ENCODE measurements at regions not wholly inside any gene's neighbourhood (a gene's known extent, or its start where the extent isn't known, plus 50 kb on each side); places are given as distances from the start of the nearest gene placed in this dataset.

DNA sequence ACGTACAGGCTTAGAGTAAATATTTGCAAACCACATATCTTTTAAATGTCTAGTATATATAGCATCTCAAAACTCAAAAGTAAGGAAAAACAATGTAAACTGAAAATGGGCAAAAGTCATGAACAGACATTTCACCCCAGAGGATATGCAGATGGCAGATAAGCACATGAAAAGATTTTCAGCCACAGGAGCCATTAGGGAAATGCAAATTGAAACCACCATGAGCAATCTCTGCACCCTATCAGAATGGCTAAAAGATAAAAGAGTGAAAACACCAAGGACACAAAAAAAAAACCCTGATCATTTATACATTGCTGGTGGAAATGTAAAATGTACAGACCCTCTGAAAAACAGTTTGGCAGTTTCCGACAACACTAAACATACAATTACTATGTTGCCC lies 292.7 kb downstream of the ZNF516 start:
- DNase-seq (ENCODE audit: low spot score), result no peak

DNA sequence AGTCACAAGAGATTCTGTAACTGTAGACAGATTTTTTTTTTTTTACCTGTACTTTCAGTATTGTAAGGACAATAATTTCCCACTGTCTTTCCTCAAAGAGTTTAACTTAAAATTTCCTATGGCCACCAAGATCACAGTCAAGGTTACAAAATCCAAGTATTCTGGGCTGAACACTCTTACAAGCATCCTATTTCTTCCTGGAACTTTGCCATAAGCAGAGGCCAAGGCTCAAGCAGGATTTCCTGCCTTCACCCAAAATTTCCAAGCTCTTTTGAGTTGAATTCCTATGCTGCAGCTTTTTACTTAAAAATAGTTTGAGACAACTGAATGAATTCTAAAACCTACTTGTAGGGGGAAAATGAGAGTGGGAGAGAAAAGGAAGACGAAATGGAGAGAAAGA lies 299.4 kb downstream of the ZNF516 start:
- no peak for DNase-seq (ENCODE audit: low spot score)

DNA sequence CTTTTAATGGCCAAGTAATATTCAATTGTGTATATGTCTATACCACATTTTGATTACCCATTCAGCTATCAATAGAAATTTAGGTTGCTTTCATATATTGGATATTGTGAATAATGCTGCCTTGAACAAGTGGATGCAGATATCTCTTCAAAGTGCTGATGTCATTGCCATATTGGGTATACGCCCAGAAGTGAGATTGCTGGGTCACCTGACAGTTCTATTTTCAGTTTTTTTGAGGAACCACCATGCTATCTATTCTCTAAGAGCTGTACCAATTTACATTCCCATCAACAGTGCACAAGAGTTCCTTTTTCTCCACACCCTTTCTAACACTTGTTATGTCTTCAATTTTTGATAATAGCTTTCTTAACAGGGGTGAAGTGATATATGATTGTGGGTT lies 306.9 kb downstream of the ZNF516 start:
- no peak for DNase-seq (ENCODE audit: low spot score)

DNA sequence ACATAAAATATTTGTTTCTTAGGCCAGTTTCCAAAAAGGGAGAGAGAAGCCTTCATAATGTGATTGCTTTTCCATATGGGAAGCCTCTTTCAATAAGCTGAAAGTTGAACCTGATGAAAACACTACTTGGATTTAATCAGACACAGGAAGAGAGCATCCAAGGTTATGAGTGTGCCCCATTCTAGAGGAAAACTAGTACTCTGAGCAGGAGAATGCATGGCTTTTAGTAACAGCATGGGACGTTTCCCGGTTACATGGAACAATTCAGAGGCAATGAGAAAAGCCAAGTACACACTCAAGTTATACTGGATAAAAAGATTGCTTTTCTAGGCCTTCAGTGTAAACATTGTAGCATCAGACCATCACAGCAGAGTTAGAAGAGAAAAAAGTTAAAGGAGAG lies 315.8 kb downstream of the ZNF516 start:
- DNase-seq (ENCODE audit: low spot score), result no peak

DNA sequence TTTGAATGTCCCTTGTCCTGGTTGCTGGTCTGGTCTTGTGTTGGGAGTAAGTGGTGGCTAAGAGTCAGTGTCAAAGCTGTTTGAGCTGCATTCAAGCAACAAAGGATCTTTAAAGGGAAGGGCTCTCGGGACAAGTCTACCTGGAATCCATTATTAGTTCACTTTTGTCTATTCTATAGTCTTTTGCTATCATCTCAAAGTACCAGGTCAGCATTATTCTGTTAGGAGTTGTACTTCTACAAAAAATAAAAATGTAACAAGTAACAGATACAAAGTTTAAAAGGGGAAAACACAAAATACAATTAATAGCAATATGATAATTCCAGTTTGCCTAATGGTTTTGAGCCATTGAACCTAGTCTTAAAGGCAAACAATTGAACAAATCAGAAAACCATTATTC lies 317.9 kb downstream of the ZNF516 start:
- DNase-seq (ENCODE audit: low spot score), result no peak

DNA sequence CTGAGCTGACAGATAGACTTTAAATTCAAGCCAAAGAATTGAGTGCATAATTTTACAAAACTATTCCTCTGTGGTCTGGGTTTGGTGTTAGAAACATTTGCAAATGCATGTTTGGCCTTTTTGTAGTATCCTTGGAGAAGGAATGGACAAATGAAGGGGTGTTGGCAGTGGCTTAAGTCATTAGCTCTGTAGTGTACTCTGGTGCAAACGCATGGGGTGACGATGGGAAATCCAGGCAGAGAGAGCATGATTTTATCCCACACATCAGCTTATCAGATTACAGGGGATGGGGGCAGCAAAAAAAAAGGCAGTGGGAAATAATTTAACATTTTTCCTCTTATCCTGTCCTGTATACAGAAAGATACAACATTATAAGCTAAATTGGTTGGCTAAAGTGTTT lies 320.6 kb downstream of the ZNF516 start:
- no peak for DNase-seq (ENCODE audit: low spot score)

DNA sequence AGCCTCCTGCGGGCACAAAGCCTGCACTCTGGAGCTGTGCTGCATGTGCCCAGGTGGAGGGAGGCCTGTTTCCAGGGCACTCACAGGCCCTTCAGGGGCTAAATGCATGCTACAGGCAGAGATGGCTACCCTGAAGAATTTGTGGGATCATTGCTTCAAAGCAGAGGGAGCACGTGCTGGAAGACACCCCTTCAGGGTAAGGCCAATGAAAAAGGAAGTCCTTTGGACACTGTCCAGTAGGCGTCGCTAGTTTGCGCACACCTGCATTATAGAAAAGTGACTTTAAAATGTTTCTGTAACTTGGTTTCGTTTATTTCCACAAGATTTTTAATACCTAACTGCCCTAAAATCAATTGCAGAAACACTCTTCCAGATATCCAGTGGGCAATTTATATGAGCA lies 325.3 kb downstream of the ZNF516 start:
- no peak for DNase-seq (ENCODE audit: low spot score)

DNA sequence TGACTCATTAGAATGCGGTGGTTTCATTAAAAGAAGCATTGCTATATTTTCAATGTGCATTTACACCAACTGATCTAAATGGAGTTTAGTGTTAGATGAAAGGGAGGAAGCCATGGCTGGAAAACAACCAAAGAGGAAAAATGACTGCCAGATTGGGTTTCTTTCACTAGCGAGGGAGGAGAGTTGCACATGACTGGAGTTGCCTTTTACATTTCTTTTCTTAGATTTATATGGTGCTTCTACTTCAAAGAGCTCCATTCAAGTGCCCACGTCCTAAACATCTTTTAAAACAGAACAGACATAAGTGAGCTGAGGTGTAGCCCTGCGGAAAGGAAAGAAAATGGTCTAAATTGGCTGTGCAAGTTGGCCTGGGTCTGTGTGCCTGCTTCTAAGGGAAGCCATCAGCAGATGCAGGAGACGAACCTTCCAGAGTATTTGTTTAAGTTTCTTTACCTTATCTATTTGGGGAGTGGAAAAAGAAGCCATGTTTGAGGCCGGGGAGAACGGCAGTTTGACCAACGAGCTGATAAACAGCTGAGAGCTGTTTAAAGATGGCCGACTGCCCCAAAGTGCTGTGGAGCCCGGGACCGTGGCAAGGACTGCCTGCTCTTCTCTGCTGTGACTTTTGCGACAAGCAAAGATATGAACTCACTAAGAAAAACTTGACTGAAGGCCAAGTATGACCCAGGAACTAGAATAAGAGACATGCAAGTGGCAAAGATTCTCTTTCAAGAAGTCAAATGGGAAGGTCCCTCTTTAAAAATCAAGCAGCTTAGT lies 327.0 kb downstream of the ZNF516 start:
- no peak for DNase-seq (ENCODE audit: low spot score)

DNA sequence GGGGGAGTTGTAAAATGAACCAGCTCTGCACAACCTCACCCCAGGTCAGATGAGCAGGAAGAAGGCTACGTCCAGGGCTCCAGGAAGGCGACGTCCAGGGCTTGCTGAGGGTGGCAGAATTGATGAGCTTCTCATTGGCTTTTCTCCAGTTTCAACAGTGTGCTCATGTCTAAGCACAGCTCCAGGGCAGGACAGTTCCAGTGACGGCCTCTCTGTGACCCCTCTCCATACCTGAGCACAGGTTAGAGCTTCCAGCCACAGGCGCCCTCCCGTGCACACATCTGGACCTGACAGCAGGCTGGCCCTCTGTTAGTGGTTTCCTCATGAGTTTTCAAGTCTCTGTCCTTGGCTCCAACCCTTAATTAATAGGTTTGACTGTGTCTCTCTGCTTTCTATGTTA lies 327.6 kb downstream of the ZNF516 start:
- DNase-seq (ENCODE audit: low spot score), result no peak

DNA sequence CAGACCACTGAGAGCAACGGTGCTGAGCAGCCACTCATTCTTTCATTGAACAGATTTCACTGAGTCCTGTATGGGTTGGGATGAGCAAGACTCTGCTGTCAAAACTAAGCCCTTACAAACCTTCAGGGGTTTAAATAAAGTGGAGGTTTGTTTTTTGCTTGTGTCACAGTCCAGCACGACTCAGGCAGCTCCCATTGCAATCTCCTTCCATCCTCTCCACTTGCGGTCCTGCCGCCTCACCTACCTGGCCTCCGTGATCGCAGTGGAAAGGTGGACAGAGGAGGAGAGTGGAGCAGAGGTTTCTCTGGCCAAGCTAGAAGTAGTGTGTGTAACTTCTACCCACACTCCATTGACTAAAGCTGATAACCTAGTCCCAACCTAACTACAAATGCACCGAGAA lies 332.2 kb downstream of the ZNF516 start:
- no peak for DNase-seq (ENCODE audit: low spot score)

DNA sequence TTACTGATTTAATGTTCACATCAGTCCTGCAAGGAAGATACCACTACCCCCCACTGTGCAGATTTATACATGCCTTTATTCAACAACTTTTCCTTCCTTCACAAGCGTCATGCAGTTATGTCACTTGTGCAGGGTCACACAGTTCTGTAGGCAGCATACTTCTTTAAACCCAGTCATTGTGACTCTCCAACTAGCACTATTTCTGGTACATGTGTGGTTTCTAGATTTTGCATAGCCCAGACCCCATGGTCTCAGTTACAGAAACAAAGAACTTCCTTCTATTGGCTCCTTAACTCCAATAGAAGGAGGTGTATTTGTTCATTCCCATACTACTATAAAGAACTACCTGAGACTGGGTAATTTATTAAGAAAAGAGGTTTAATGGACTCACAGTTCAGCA lies 333.1 kb downstream of the ZNF516 start:
- no peak for DNase-seq (ENCODE audit: low spot score)

DNA sequence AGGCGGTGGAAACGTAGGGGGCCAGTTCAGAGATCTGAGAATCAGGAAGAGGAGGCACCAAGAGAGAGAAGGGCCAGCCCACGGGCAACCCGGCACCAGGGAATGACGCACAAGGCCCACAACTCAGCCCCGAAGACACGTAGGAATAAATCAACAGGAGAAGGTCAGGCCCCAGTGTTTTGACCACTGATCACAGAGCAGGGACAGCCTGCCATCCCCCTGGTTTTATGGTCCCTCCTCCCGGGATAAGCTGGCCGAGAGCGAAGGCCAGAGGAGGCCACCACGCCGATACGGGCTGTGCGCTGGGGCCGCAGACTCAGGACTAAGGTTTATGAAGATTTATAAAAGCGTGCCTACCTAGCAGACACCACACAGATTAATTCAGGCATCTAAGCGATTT lies 341.4 kb downstream of the ZNF516 start:
- DNase-seq (ENCODE audit: low spot score), result no peak

DNA sequence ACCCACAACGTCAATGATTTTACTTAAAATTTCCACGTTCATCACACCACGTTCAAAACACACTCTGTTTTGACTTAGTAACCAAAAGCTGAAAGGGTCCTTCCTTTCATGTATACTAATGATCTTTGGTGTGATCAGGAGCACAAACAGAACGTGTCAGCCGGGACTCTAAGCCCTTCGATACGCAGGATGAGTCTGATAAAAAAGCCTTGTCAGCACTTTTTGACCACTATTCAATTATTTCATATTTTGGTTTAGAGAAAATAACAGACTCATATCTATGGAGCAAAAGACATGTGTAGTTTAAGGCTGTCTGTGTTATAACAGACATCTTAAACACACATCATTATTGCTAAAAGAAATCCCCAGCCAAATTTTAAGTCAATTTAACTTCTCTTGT lies 345.3 kb downstream of the ZNF516 start:
- no peak for DNase-seq (ENCODE audit: low spot score)

DNA sequence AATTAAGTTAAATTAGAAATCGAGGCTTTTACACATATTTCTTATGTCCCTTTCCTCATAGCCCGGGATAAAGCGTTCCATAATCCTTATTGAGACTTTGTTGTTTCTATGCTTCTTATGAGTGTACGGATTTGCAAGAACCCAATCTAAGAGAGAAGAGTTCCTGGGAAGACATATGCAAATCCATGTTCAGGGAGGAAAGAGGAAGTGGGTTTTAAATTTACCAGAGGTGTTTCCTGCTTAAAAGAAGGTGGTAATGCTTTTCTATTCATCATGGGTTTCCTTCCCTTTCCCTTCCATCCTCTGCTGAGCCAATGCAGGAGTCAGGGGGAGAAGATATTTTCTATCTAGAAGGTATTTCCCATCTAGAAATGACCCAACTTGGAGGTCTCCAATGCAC lies 345.8 kb downstream of the ZNF516 start:
- DNase-seq (ENCODE audit: low spot score), result no peak

DNA sequence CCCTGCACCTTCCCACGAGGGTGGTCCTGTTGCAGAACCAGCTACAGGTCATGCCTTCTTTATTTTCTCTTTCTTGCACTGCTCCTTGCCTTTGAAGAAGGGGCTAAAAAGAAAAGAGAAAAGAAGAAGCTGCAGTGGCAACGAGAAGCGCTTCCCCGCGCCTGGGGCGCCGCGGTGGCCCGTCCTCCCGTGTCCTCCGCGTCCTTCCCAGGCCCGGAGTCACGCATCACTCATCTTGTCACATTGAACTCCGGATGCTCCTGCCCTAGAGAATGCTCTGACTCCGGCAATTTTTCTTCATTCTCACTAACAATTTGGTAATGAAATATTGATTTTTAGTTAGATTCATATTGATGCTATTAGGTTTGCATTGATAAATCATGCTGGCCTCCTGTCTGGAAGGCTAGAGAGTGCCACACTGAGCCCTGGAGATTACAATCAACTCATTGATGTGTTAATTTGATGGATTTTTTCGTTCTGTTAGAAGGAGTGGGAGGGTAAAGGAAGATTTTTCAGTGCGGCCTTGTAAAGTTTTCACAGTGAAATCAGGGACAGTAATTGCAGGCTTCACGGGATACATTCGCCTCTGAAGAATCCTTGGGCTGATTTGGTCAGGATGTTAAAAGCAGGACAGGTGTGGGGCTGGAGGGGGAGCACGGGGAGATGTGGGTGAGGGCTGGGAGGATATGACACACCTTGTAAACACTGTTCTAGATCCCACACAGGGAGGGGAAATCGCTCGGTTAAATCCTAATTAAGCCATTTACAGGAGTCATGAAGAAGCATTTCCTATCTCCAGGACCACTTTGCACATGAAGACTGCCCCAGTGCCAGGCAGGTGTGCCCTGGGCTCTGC lies 349.3 kb downstream of the ZNF516 start:
- DNase-seq (ENCODE audit: low spot score), result no peak

DNA sequence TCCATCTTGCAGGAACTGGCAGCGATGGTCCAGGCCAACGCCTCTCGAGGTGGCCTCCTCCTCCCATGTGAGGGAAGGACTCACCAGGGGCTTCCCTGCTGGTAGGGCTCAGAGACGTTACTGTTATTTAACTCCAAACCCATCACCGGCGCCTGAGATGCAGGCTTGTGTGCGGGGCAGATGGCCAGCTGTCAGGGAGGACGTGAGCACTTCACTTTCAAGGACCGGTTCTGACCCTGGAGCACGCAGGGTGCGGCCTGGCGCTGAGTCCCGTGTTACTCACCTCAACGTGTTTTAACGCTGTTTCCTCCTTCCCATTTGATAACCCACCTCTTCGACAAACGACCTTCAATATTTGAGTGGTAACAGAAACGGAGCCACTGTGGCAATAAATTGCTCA lies 350.2 kb downstream of the ZNF516 start:
- DNase-seq (ENCODE audit: low spot score), result no peak

DNA sequence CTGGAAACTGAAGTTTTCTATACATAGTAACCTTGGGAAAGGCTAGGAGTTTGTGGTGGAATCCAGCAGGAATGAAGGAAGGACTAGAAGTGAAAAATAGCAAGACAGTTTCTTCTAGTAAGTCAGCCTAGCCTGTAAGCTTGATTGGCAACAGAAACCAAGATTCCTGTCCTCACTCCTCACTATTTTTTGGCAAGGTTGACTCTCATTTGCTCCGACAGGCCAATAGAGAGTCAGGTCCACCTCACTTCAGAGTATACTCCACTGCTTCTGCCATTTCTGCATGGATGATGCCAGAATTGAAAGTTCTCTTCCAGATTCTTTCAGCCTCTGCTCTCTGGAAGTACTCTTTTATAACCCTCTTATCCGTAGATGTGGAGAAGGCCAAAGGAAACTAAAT lies 352.4 kb downstream of the ZNF516 start:
- no peak for DNase-seq (ENCODE audit: low spot score)

DNA sequence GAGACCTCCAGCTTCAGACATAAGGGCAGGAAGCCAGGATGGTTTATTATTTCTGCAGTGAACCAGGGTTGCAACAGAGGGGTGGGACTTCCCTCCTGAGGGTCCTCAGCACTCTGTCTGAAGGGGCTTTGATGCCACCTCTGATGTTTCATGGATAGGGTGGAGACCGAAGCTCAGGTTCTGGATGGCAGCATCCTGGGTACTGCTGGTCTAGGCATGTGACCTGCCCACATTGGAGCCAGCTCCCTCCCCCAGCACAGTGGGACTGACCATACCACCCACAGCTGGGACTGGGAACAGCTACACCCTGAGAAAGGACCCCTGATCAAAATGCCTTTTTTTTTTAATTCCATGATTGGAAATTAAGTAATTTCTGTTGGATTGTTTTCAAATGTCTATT lies 355.2 kb downstream of the ZNF516 start:
- no peak for DNase-seq (ENCODE audit: low spot score)

DNA sequence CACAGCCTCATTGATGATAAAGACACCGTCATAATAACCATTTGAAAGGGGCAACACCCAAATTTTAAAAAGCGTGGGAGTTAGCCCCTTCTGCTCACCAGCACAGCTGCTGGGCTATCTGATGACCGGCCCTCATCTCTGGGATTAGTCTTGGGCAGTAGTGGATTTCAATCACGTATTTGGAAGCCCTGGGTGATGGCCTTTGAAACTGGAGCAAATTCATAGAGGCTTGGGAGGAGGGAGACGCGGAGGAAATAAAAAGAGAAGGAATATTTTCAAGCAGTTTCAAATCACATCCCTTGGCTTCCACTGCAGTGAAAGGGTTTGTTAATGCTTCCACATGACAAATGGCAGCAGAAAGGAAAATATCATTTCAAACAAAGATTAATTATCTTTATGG lies 357.8 kb downstream of the ZNF516 start:
- no peak for DNase-seq (ENCODE audit: low spot score)

DNA sequence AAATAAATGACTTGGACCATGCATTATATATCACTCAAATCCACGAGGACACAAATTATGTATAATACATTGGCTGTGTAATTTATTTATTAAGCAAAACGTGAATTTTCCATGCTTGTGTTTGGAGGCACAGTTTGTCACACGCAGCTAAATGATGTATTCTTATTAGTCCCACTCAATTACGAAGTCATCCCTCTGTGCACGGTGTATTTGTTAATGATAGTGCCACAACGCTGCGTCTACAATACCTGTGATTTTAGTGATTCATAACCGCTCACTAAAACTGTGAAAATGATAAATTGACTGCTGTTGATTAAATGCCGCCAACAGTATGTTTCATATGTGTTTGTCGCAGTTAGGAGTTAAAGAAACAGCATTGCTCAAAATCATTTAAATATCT lies 358.3 kb downstream of the ZNF516 start:
- no peak for DNase-seq (ENCODE audit: low spot score)

DNA sequence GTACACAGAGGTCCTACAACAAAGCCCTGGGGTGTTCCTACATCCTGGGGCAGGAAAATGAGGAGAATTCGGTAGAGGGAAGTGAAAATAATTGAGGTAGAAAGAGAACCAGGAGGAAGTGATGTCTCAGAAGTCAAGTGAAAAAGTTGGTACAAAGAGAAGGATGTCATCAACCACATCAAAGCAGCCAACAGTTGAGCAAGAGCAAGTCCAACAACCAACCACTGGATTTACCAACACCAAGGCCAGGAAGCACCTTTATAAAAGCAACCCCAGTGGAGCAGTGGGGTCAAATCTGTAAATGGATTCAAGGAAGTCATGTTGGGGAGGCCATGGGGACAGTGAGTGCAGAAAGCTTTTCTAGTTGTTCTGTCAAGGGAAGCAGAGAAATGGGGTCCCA lies 360.4 kb downstream of the ZNF516 start:
- no peak for DNase-seq (ENCODE audit: low spot score)

DNA sequence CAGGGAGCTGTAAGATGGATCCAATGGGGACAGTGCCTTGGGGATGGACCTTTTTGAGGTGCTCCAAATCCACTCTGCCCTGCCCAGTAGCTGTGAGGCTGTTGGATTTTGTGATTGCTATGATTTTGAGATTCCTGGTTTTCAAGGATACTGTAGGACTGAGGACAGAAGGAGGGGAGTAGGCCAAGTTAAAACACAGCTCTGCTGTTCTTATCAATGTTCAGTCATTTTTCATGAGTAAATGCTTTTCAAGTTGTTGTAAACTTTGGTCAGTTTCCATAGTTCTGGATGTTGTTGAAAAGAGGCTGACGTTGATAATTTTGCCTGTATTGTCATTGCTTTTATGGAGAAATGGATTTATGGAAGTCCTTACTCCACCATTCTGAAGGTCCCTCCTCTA lies 361.2 kb downstream of the ZNF516 start:
- DNase-seq (ENCODE audit: low spot score), result no peak

DNA sequence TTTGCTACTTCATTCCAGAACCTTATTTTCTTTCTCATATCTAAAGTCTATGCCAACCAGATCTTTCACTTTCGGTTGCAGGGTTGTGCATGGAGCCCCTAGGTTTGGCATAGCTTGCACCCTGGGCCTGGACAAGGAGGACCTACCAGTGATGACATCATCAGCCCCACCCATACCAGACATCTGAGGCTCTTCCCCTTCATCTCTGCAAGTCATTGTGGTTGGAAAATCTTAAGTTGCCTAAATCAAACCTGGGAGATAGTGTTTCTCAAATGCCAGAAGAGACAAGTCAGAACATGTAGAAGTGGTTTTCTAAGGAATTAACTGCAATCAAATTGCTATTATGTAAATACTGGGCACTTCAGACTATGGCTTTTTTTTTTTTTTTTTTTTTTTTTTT lies 363.3 kb downstream of the ZNF516 start:
- no peak for DNase-seq (ENCODE audit: low spot score)

DNA sequence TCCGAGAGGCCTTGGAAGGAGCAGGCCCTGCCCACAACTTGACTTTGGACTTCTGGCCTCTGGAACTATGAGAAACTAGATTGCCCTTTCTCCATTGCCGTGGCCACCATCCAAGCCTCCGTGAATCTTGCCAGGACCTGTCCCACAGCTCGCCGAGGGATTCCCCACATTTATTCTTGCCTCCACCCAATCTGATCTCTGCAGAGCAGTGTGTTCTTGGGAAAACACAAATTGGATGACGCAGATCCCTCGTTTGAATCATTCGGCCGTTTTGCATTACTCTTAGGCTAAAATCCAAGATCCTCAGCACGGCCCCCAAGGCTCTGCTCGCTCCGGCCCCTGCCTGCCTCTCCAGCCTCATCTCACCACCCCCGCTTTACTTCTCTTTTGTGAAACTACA lies 364.2 kb downstream of the ZNF516 start:
- DNase-seq (ENCODE audit: low spot score), result no peak
